GM21529 (cell line): ENCODE measurements at regions not wholly inside any gene's neighbourhood (a gene's known extent, or its start where the extent isn't known, plus 50 kb on each side); places are given as distances from the start of the nearest gene placed in this dataset.

Source experiments
- ATAC-seq: cut with Tn5 transposase; IDR thresholded peaks from one replicate; pipeline ENCODE4 v1.9.1; 2021; ENCODE audit not compliant: unreplicated experiment

GRCh38 chr5:93886917-93887361 lies 145.5 kb upstream of the POU5F2 start:
- ATAC-seq: no peak

GRCh38 chr5:93886098-93886806 lies 144.9 kb upstream of the POU5F2 start:
- no peak for ATAC-seq

GRCh38 chr5:93884254-93884653 lies 142.9 kb upstream of the POU5F2 start:
- ATAC-seq: no peak

GRCh38 chr5:93883459-93883858 lies 142.1 kb upstream of the POU5F2 start:
- no peak for ATAC-seq

GRCh38 chr5:93875693-93876092 lies 134.3 kb upstream of the POU5F2 start:
- no peak for ATAC-seq

- peak; percentile 77 for ATAC-seq
Observed at GRCh38 chr5:93874491-93874890, 133.1 kb upstream of the POU5F2 start.

- ATAC-seq: peak; percentile 91
Observed at GRCh38 chr5:93874080-93874479, 132.7 kb upstream of the POU5F2 start.

GRCh38 chr5:93873211-93873736 lies 131.9 kb upstream of the POU5F2 start:
- ATAC-seq: no peak

- ATAC-seq: no peak
Observed at GRCh38 chr5:93870649-93871048, 129.2 kb upstream of the POU5F2 start.

GRCh38 chr5:93868851-93869250 lies 127.5 kb upstream of the POU5F2 start:
- no peak for ATAC-seq

- no peak for ATAC-seq
Observed at GRCh38 chr5:93850311-93850710, 108.9 kb upstream of the POU5F2 start.

GRCh38 chr5:93845376-93845775 lies 104.0 kb upstream of the POU5F2 start:
- ATAC-seq: no peak

GRCh38 chr5:93831449-93831848 lies 90.0 kb upstream of the POU5F2 start:
- no peak for ATAC-seq

GRCh38 chr5:93830893-93831292 lies 89.5 kb upstream of the POU5F2 start:
- ATAC-seq: no peak

GRCh38 chr5:93829346-93829745 lies 87.9 kb upstream of the POU5F2 start:
- ATAC-seq: no peak

GRCh38 chr5:93821891-93822415 lies 80.6 kb upstream of the POU5F2 start:
- ATAC-seq: no peak

GRCh38 chr5:93819668-93820067 lies 78.3 kb upstream of the POU5F2 start:
- no peak for ATAC-seq

- ATAC-seq: no peak
Observed at GRCh38 chr5:93810780-93811179, 69.4 kb upstream of the POU5F2 start.

GRCh38 chr5:93809430-93809829 lies 68.0 kb upstream of the POU5F2 start:
- ATAC-seq: no peak

GRCh38 chr5:93807846-93808245 lies 66.4 kb upstream of the POU5F2 start:
- no peak for ATAC-seq

- ATAC-seq: no peak
Observed at GRCh38 chr5:93805616-93806379, 64.4 kb upstream of the POU5F2 start.
